BLaER1 treated with 17β-estradiol and CSF1 and Interleukin-3, amounts not matched to agents 10 nM and 100 nM (cell line): ENCODE measurements at regions not wholly inside any gene's neighbourhood (a gene's known extent, or its start where the extent isn't known, plus 50 kb on each side); places are given as distances from the start of the nearest gene placed in this dataset.
"Not testable (repeated sequence)": the region's sequence is repeated elsewhere in the genome, so short reads cannot be mapped to it uniquely, and the experiment has no call there.

Source experiments
- H3K27ac ChIP-seq, 11 experiments: shearing (Covaris generic); formaldehyde crosslinking; 2 replicates each; pipeline ENCODE4 v1.8.1; 2022
- H3K27me3 ChIP-seq, 11 experiments: shearing (Covaris generic); formaldehyde crosslinking; 2 replicates each; pipeline ENCODE4 v1.8.1; 2022
- H3K36me3 ChIP-seq, 11 experiments: shearing (Covaris generic); formaldehyde crosslinking; 2 replicates each; pipeline ENCODE4 v1.8.1; 2022
- H3K4me1 ChIP-seq, 10 experiments: shearing (Covaris generic); formaldehyde crosslinking; 2 replicates each; pipeline ENCODE4 v1.8.1; 2022
- H3K4me2 ChIP-seq, 11 experiments: shearing (Covaris generic); formaldehyde crosslinking; 2 replicates each; pipeline ENCODE4 v1.8.1; 2022
- H3K4me3 ChIP-seq, 10 experiments: shearing (Covaris generic); formaldehyde crosslinking; 2 replicates each; pipeline ENCODE4 v1.8.1; 2022
- H3K9ac ChIP-seq, 11 experiments: shearing (Covaris generic); formaldehyde crosslinking; 2 replicates each; pipeline ENCODE4 v1.8.1; 2022
- H3K9me3 ChIP-seq, 11 experiments: shearing (Covaris generic); formaldehyde crosslinking; replicated peaks in 1 of 11; 2 replicates each; pipeline ENCODE4 v1.8.1; 2022
- H4K20me1 ChIP-seq, 11 experiments: shearing (Covaris generic); formaldehyde crosslinking; 2 replicates each; pipeline ENCODE4 v1.8.1; 2022

- H3K4me1 ChIP-seq, H4K20me1 ChIP-seq, H3K4me2 ChIP-seq, H3K27ac ChIP-seq, H3K36me3 ChIP-seq, H3K9ac ChIP-seq, H3K4me3 ChIP-seq, H3K27me3 ChIP-seq, H3K9me3 ChIP-seq: not testable (repeated sequence)
These were observed 4157.8 kb upstream of the TPTE start for GRCh38 chr21:6363591-6363990.

- Histone ChIP-seq H3K4me2 (peak overlapping the region; percentile 62 to 82 (median 70); a peak in 18 of 22 replicates), H3K9ac (peak overlapping the region; percentile 24 to 72 (median 57); a peak in 18 of 22 replicates), H3K4me3 (peak overlapping the region in 7 of 10 experiments; percentile 45 to 66 (median 59); a peak in 10 of 20 replicates), H3K27ac (peak overlapping the region in 5 of 11 experiments; percentile 11 to 67 (median 37); a peak in 4 of 22 replicates)
- H3K9me3 ChIP-seq, H3K4me1 ChIP-seq, H4K20me1 ChIP-seq, H3K27me3 ChIP-seq, H3K36me3 ChIP-seq: not testable (repeated sequence)
These were observed 4152.6 kb upstream of the TPTE start for GRCh38 chr21:6368824-6369223.

GRCh38 chr21:6373253-6373652 is 4148.1 kb upstream of the TPTE start:
- not testable (repeated sequence) for H3K36me3 ChIP-seq, H3K27me3 ChIP-seq, H3K9ac ChIP-seq, H4K20me1 ChIP-seq, H3K9me3 ChIP-seq
- Histone ChIP-seq H3K4me1 (peaks cover 8 to 32% (median 12%) of the 10 kb centered on the region in 10 experiments), H3K4me2 (peak overlapping the region; percentile 50 to 93 (median 76)), H3K4me3 (peak overlapping the region in 3 of 10 experiments; percentile 35 to 58 (median 39); a peak in 5 of 20 replicates), H3K27ac (peak overlapping the region in 1 of 11 experiments; percentile 45; a peak in 1 of 22 replicates)

- Histone ChIP-seq H3K27ac (peak overlapping the region in 4 of 11 experiments; percentile 4 to 23 (median 15); a peak in 3 of 22 replicates), H3K4me1 (peaks cover 8 to 32% (median 12%) of the 10 kb centered on the region in 10 experiments), H3K9ac (peak overlapping the region; percentile 1 to 52 (median 35); a peak in 18 of 22 replicates), H3K4me2 (peak overlapping the region; percentile 8 to 73 (median 39); a peak in 19 of 22 replicates)
- not testable (repeated sequence) for H3K36me3 ChIP-seq, H3K4me3 ChIP-seq, H3K27me3 ChIP-seq, H3K9me3 ChIP-seq, H4K20me1 ChIP-seq
These were observed 4147.2 kb upstream of the TPTE start for GRCh38 chr21:6374232-6374631.

- not testable (repeated sequence) for H3K4me3 ChIP-seq, H3K27me3 ChIP-seq, H3K9ac ChIP-seq, H3K27ac ChIP-seq, H3K9me3 ChIP-seq, H3K36me3 ChIP-seq, H4K20me1 ChIP-seq
- peak overlapping the region in 2 of 11 experiments; percentile 16 to 25; a peak in 2 of 22 replicates for H3K4me2 ChIP-seq
- peaks cover 8 to 32% (median 12%) of the 10 kb centered on the region in 10 experiments for H3K4me1 ChIP-seq
These were observed 4146.5 kb upstream of the TPTE start for GRCh38 chr21:6374926-6375325.

- H3K27me3 ChIP-seq, H3K9me3 ChIP-seq, H3K27ac ChIP-seq, H3K9ac ChIP-seq, H3K36me3 ChIP-seq, H3K4me3 ChIP-seq, H4K20me1 ChIP-seq: not testable (repeated sequence)
- Histone ChIP-seq H3K4me1 (peaks cover 8 to 32% (median 12%) of the 10 kb centered on the region in 10 experiments), H3K4me2 (peak overlapping the region in 2 of 11 experiments; percentile 40 to 51; a peak in 1 of 22 replicates)
These were observed 4145.6 kb upstream of the TPTE start for GRCh38 chr21:6375776-6376175.

- not testable (repeated sequence) for H3K4me3 ChIP-seq, H3K36me3 ChIP-seq, H3K27ac ChIP-seq, H3K9ac ChIP-seq, H3K27me3 ChIP-seq, H4K20me1 ChIP-seq, H3K9me3 ChIP-seq
- H3K4me1 ChIP-seq = peaks cover 8 to 32% (median 12%) of the 10 kb centered on the region in 10 experiments
- H3K4me2 ChIP-seq = peak overlapping the region in 3 of 11 experiments; percentile 25 to 51 (median 40); a peak in 3 of 22 replicates
These were observed 4144.9 kb upstream of the TPTE start for GRCh38 chr21:6376321-6377070.
